ENCODE measurements at regions not wholly inside any gene's neighbourhood (a gene's known extent, or its start where the extent isn't known, plus 50 kb on each side); places are given as distances from the start of the nearest gene placed in this dataset.

- TF ChIP-seq EP300 (IDR thresholded peaks at IDR 0.05) (no peak), CTCF (IDR thresholded peaks at IDR 0.05) (no peak)
These were observed 107.0 kb upstream of the AKR1E2 start for GRCh38 chr10:4719036-4719435.
